Fibroblast of lung (primary cell): ENCODE measurements at regions not wholly inside any gene's neighbourhood (a gene's known extent, or its start where the extent isn't known, plus 50 kb on each side); places are given as distances from the start of the nearest gene placed in this dataset.

ENCODE experiments used
- DNase-seq, 2 donors: peaks; one replicate each; pipeline versions ENCODE4 v3.0.0 to v3.0.0-alpha.2; 2010; ENCODE audit warnings: low read depth in 2 of 2
- H2AFZ ChIP-seq: 2 replicates; pipeline ENCODE4 v1.5.1; 2012; ENCODE audit warnings: low read length, control low read depth, inconsistent platforms
- H3K27ac ChIP-seq: 2 replicates; pipeline ENCODE4 v1.5.1; 2011; ENCODE audit warnings: low read length, control low read depth; ENCODE audit not compliant: insufficient read depth
- H3K27me3 ChIP-seq: 2 replicates; pipeline ENCODE4 v1.5.1; 2011; ENCODE audit warnings: mild to moderate bottlenecking, low read length; ENCODE audit not compliant: control insufficient read depth, insufficient read depth
- H3K36me3 ChIP-seq: 2 replicates; pipeline ENCODE4 v1.5.1; 2011; ENCODE audit warnings: low read length; ENCODE audit not compliant: control insufficient read depth, insufficient read depth
- H3K4me1 ChIP-seq: 2 replicates; pipeline ENCODE4 v1.5.1; 2011; ENCODE audit warnings: low read length; ENCODE audit not compliant: control insufficient read depth, insufficient read depth; ENCODE audit errors: extremely low read depth
- H3K4me2 ChIP-seq: 2 replicates; pipeline ENCODE4 v1.5.1; 2011; ENCODE audit warnings: low read length, control low read depth; ENCODE audit not compliant: insufficient read depth; ENCODE audit errors: extremely low read depth
- H3K4me3 ChIP-seq, 4 experiments: fragments of 200-600 bp in 1 of 4; sonication (generic) in 1 of 4; replicated peaks in 1 of 4; 2 replicates each; pipeline ENCODE4 v1.5.1; 2011 to 2016; ENCODE audit warnings: low read length in 4 of 4, low read depth in 3 of 4, mild to moderate bottlenecking in 3 of 4, control low read depth in 2 of 4, inconsistent platforms in 1 of 4, mixed read lengths in 1 of 4; ENCODE audit not compliant: insufficient read depth in 1 of 4; ENCODE audit errors: control extremely low read depth in 1 of 4
- H3K79me2 ChIP-seq: 2 replicates; pipeline ENCODE4 v1.5.1; 2012; ENCODE audit warnings: mild to moderate bottlenecking, low read length, inconsistent platforms; ENCODE audit not compliant: control insufficient read depth, insufficient read depth
- H3K9ac ChIP-seq: 2 replicates; pipeline ENCODE4 v1.5.1; 2011; ENCODE audit warnings: mild to moderate bottlenecking, low read length, control low read depth; ENCODE audit not compliant: insufficient read depth
- H3K9me3 ChIP-seq: 2 replicates; pipeline ENCODE4 v1.5.1; 2012; ENCODE audit warnings: low read depth, low read length; ENCODE audit not compliant: control insufficient read depth, insufficient read depth
- H4K20me1 ChIP-seq: 2 replicates; pipeline ENCODE4 v1.5.1; 2011; ENCODE audit warnings: low read length; ENCODE audit not compliant: control insufficient read depth, insufficient read depth; ENCODE audit errors: extremely low read depth
- EZH2 ChIP-seq: IDR thresholded peaks from 2 replicates; pipeline ENCODE4 v1.5.1; 2012; ENCODE audit warnings: low read length, control low read depth, mild to moderate bottlenecking; ENCODE audit errors: missing control alignments
- TF ChIP-seq, protein P1 (sequence below), 2 donors: IDR thresholded peaks in 1 of 2; conservative IDR thresholded peaks in 1 of 2; 1 replicate in 1 of 2; 2 replicates in 1 of 2; pipeline ENCODE4 v1.5.1; 2011 to 2012; ENCODE audit warnings: low read length in 2 of 2, control low read depth in 1 of 2, inconsistent platforms in 1 of 2, low read depth in 1 of 2, mild to moderate bottlenecking in 1 of 2

GRCh38 chr5:9831823-9832222 is 201.7 kb upstream of the TAS2R1 start:
- Histone ChIP-seq H3K4me1 (no peaks in the 10 kb centered on the region), H4K20me1 (no peaks in the 10 kb centered on the region), H3K4me2 (no peak overlapping the region), H3K27me3 (peaks cover 2% of the 10 kb centered on the region), H3K4me3 (no peak overlapping the region), H3K9me3 (no peaks in the 10 kb centered on the region), H3K9ac (no peak overlapping the region), H3K36me3 (no peaks in the 10 kb centered on the region), H2AFZ (no peak overlapping the region), H3K27ac (no peak overlapping the region), H3K79me2 (no peaks in the 10 kb centered on the region)
- TF ChIP-seq, protein P1, sequence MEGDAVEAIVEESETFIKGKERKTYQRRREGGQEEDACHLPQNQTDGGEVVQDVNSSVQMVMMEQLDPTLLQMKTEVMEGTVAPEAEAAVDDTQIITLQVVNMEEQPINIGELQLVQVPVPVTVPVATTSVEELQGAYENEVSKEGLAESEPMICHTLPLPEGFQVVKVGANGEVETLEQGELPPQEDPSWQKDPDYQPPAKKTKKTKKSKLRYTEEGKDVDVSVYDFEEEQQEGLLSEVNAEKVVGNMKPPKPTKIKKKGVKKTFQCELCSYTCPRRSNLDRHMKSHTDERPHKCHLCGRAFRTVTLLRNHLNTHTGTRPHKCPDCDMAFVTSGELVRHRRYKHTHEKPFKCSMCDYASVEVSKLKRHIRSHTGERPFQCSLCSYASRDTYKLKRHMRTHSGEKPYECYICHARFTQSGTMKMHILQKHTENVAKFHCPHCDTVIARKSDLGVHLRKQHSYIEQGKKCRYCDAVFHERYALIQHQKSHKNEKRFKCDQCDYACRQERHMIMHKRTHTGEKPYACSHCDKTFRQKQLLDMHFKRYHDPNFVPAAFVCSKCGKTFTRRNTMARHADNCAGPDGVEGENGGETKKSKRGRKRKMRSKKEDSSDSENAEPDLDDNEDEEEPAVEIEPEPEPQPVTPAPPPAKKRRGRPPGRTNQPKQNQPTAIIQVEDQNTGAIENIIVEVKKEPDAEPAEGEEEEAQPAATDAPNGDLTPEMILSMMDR (conservative IDR thresholded peaks at IDR 0.05 in 1 of 2, IDR thresholded peaks at IDR 0.05 in 1 of 2; ENCODE audit: low read depth in 1 of 2, low read length in 2 of 2) = no peak
- TF ChIP-seq EZH2 = no peak
- peak in 1 of 2 donors; percentile 41 for DNase-seq

- no peak for TF ChIP-seq EZH2
- TF ChIP-seq, protein P1 (conservative IDR thresholded peaks at IDR 0.05 in 1 of 2, IDR thresholded peaks at IDR 0.05 in 1 of 2; ENCODE audit: low read depth in 1 of 2, low read length in 2 of 2) = no peak
These were observed 200.0 kb upstream of the TAS2R1 start for GRCh38 chr5:9830184-9830583.

GRCh38 chr5:9829621-9830020 is 199.5 kb upstream of the TAS2R1 start:
- Histone ChIP-seq H3K9me3 (no peaks in the 10 kb centered on the region), H3K79me2 (no peaks in the 10 kb centered on the region), H3K9ac (no peak overlapping the region), H3K27ac (no peak overlapping the region), H3K4me3 (no peak overlapping the region), H3K27me3 (peaks cover 2% of the 10 kb centered on the region), H4K20me1 (no peaks in the 10 kb centered on the region), H3K36me3 (no peaks in the 10 kb centered on the region), H3K4me2 (no peak overlapping the region), H2AFZ (no peak overlapping the region), H3K4me1 (no peaks in the 10 kb centered on the region)
- peak in 1 of 2 donors; percentile 6 for DNase-seq
- TF ChIP-seq EZH2 = no peak
- TF ChIP-seq, protein P1 (conservative IDR thresholded peaks at IDR 0.05 in 1 of 2, IDR thresholded peaks at IDR 0.05 in 1 of 2; ENCODE audit: low read depth in 1 of 2, low read length in 2 of 2) = no peak

More at GRCh38 chr5:9830184-9830583, 200.0 kb upstream of the TAS2R1 start:
- Histone ChIP-seq H3K79me2 (no peaks in the 10 kb centered on the region), H4K20me1 (no peaks in the 10 kb centered on the region), H3K9ac (no peak overlapping the region), H3K4me1 (no peaks in the 10 kb centered on the region), H3K36me3 (no peaks in the 10 kb centered on the region), H2AFZ (no peak overlapping the region), H3K4me2 (no peak overlapping the region), H3K27me3 (peaks cover 2% of the 10 kb centered on the region), H3K9me3 (no peaks in the 10 kb centered on the region), H3K27ac (no peak overlapping the region), H3K4me3 (no peak overlapping the region)
- DNase-seq = no peak
